Stimulated activated CD8-positive, alpha-beta memory T cell treated with anti-CD3 and anti-CD28 coated beads, Interleukin-7, amount 100 ng/mL, for 48 hours (primary cell): ENCODE measurements at regions not wholly inside any gene's neighbourhood (a gene's known extent, or its start where the extent isn't known, plus 50 kb on each side); places are given as distances from the start of the nearest gene placed in this dataset.
"Not testable (repeated sequence)": the region's sequence is repeated elsewhere in the genome, so short reads cannot be mapped to it uniquely, and the experiment has no call there.

ENCODE experiments used
- DNase-seq, 2 donors: peaks; one replicate each; pipeline ENCODE4 v3.0.0-alpha.2; 2020; ENCODE audit warnings: low read depth in 1 of 2; ENCODE audit errors: extremely low read depth in 1 of 2

DNA sequence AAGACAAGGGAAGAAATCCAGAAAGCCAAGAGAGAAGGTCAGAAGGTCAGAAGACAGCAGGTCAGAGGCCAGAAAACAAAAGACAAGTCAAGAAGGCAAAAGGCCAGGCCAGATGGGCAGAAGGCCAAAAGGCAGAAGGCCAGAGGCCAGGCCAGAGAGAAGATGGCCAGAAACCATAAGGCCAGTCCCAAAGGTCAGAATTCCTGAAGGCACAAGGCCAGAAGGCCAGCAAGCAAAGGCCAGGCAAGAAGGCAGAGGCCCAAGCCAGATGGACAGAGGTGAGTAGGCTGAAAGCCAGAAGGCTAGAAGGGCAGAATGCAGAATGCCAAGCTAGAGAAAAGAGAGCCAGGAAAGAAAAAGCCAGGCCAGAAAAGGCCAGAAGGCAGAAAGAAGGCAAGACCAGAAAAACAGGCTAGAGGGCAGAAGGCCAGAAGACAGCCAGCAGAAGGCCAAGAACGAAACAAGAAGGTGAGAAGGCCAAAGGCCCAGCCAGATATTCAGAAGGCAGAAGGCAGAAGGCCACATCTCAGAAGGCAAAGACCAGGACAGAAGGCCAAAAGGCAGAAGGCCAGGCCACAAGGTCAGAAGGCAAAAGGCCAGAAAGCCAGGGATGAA lies 186.3 kb downstream of the TUBA3C start:
- no peak for DNase-seq

DNA sequence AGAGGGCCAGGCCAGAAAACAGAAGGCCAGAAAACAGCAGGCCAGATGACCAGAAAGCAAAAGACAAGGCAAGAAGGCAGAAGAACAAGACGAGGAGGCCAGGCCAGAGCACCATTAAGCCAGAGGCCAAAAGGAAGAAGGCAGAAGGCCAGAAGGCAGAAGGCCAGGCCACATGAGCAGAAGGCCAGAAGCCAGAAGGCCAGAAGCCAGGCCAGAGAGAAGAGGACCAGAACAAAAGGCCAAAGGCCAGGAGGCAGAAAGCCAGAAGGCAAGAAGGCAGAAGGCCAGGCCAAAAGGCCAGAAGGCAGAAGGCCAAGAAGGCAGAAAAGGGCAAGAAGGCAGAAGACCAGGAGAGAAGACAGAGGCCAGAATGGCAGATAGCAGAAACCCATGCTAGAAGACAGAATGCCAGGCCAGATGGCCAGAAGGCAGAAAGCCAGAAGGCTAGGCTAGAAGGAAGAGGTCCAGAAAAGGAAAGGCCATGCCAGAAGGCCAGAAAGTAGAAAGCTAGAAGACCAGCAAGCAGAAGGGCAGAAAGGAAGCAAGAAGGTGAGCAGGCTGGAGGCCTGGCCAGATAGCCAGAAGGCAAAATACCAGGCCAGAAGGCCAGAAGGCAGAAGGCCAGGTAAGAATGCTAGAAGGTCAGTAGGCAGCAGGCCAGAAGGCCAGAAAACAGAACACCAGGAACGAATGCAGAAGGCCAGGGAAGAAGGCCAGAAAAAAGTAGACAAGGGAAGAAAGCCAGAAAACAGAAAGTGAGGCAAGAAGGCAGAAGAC lies 187.6 kb downstream of the TUBA3C start:
- no peak for DNase-seq

DNA sequence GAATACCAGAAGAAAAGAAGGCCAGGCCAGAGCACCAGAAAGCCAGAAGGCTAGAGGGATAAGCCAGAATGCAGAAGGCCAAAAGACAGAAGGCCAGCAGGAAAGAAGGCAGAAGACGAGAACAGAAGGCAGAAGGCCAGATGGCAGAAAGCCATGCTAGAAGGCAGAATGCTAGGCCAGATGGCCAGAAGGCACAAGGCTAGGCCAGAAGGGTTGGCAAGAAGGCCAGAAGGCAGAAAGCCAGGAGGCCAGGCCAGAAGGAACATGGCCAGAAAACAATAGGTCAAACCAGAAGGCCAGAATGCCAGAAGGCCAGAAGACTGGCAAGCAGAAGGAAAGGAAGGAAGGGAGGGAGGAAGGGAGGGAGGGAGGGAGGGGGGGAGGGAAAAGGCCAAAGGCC lies 188.8 kb downstream of the TUBA3C start:
- DNase-seq: no peak

DNA sequence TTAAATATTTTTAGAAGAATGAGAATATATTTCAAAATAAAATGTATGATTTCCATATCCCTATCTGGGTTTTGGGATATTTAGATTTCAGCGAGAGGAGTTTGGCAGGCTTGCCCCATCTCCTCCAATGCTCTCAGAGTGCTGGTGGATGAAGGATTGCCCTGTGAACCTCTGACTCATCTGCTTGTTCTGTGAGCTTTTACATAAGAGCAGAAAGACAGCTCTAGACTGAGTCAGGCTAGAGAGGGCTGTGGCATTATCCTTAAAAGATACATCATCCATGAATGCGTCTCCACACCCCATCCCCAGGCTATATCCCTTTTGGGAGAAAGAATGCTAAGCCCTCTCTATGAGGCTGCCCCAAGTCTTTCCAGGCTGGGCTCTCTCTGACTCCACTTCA lies 190.6 kb downstream of the TUBA3C start:
- DNase-seq: no peak

DNA sequence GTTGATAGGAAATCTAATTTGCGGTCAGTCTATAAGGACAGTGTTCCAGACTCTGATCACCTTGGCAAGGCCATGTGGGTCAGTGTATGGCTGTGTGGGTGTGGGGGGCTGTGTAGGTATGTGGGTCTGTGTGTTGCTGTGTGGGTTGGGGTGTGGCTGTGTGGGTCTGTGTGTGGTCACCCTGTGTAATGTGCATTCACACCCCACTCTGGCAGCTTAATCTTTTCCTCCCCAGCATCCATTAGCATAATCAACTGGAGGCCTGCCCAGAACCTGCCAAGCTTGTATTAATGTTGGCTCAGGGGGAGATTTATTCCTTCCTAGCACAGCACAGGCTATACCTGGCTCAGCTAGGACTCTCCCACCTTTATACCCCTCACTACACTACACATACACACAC lies 203.2 kb downstream of the TUBA3C start:
- DNase-seq: no peak

DNA sequence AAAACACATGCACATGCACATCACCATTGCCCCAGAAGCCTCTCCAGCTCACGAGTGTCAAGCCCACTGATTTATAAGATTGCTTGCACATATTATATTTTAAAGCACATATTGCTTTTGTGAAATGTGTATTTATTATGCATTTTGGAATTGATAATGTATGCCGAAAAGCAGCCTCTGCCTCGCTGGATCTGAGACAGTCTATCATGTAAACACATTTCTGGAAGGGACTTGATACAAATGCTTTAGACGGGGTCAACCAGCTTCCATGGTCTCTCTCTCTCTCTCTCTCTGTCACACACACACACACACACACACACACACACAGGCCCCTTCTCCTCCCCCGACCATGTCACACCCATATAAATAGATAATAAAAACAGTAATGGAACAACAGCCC lies 203.8 kb downstream of the TUBA3C start:
- DNase-seq: no peak

DNA sequence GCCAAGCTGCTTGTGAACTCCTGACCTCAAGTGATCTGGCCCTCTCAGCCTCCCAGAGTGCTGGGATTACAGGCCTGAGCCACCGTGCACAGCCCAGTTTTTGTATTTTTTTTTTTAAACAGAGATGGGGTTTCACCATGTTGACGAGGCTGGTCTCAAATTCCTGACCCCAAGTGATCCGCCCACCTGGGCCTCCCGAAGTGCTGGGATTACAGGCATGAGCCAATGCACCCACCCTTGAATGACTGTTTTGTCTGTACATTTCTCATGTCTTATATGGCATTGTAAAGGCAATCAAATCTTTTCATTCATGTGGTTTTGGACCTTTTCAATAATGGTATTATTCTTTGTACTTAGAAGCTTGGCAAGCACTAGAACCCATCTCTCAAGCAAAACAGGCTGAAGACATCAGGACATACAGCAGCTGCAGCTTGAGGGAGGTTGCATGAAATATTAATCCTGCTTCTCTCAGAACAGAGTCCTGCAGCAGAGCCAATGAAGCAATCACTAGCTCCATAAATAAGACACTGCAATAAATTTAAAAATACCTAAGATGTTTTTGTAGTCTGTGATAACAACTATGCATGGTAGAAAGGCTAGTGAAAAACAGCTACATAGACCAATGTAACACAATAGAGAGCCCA lies 209.9 kb downstream of the TUBA3C start:
- no peak for DNase-seq

DNA sequence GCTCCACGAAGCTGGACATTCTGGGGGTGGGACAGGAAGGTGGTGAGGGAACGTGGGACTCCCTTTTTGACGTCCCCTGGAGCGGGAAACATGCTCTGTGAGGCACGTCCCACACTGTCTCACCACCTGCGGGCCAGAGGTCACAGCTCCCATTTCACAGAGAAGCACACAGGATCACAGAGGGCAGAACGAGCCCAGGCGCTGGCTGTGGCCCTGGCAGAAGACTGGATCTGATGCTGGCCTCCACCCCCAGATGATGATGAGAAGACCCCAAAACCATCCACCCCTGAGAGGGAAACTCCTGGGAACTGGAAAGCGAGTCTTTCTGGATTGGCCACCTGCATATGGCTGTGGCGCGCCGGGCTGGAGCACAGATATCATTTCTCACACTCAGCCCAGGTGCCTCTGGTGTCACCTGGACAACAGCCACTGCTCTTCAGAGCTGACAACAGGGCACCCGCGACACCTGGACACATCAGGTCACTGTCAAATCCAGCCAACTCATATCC lies 216.2 kb downstream of the TUBA3C start:
- DNase-seq: no peak

DNA sequence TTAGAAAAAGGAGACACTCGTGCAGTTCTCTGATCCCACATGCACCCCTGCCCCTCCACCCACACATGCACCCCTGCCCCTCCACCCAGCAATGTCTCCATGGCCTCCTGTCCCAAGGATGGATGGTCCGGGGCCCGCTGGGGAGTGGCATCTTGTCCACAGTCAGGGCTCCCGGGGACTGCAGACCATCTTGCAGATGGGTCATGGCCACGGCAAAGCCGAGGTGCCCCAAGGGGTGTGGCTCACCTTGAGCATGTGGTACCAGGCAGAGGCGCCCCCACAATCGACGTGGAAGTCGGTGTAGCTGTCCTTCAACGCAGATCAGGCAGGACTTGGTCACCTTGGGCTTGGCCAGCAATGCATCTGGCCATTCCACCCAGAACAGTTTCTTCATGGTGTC lies 216.7 kb downstream of the TUBA3C start:
- DNase-seq: no peak

DNA sequence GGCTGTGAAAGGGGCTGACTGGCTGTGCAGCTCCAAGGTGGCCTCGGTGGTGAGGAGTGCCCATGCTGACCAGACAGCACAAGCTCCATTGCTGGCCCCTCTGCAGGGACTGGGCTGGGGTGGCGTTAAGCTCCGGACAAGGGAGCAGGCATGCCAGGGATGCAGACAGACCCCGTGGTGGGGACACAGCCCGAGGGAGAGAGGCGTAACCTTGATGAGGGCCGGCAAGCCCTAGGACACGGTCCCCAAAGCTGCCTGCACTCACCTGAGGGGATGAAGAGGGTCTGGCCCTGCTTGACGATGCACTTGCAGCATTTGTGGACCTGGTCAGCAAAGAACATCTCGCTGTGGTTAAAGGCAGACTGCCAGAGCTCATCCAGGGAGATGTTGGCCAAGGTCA lies 217.9 kb downstream of the TUBA3C start:
- not testable (repeated sequence) for DNase-seq

DNA sequence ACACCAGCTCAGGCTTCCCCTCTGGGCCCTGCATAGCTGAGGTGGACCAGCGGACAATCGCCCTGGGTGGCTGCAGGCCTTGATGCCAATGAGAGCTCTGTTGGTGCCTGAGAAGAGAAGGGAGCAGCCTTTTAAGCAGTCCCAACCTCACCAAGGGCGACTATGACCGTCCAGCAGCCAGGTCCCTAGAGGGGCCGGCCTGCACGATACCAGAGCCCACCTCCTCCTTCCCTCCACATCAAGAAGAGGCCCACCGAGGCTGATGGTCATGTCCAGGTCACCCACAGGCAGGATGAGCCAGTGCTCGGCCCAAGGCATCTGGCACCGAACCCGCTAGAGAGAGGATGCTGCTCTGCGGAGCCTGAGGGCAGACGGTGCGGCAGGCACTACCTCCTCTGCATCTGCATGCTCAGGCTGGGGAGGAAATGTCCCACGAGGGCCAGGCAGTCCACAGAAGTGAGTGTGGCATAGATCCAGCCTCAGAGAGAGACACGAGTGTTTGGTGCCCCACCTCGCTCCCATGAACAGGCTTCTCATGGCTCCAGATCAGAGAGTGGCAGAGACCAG lies 219.4 kb downstream of the TUBA3C start:
- no peak for DNase-seq

DNA sequence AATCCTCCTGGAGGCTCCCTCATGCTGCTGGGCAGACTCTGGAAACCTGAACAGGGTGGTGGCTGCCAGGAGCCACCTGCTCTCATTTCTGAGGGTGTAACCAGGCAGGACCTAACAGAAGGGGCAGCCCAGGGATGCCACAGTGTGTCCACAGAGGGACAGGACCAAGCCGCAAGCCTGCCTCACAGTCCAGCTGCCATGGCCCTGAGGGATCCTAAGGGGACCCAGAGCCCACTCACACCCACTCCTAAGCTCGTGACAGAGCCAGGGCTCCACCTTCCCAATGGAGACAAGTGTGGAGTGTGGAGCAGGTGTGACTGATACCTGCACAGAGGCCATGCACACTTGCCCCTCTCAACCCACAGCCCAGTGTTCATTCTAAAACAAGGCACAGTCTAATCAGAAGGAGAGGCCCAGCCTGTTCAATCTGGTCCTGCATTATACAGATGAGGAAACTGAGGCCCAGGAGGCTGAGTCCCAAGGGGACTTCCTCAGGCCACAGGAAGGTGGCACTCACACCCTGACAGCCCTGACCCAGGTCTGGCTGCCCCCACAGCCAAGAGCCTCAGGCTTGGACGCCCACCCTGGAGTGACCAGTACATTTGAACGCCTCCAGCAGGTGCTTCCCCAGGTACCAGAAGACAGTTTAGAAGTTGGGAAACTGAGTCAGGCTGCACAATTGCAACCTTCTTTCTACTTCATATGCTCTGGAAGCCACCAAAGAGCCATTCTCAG lies 220.1 kb downstream of the TUBA3C start:
- DNase-seq: no peak

DNA sequence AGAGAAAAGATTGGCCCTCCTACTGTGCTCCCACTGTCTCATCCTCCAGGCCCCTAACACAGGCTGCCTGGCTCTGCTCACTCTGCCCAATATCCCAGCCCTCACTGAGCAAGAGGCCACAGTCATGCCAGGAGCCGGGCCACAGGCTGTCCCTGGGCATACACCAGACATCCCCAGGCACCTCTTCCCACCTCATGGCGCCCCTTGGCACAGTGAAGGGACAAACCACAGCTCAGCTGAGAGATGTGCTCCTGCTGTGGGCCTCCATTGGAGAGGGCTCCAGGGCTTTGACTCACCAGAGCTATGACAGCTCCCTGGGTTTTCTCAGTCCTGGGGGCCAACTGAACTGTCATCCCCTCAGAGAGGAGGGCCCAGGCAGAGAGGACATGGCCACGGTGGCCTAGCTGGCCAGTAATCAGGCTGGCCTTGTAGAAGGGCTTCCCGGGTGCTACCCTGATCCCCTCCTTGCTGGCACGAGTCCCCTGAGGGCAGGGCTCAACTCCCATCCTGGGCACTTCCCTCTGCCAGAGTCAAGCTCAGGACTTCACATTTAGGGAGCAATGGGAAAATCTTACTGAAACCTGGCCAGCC lies 220.9 kb downstream of the TUBA3C start:
- DNase-seq: no peak

DNA sequence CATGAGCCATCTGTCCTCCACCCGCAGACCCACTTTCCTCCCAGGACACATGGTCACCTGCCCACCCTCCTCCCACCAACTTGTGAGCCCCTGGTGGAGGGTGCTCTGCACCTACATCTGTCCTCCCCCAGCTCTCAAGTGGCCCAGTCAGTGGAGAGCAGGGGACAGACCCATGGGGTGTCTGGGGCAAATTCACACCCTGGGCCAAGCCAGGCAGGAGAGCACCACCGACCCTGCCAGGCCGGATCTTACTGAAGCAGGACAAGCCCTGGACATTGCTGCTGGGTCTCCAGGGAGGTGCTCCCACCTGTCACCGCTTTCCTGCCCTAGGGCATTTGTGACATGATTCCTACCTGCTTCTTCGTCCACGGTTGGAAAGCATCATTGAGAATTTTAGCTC lies 221.6 kb downstream of the TUBA3C start:
- DNase-seq: no peak

DNA sequence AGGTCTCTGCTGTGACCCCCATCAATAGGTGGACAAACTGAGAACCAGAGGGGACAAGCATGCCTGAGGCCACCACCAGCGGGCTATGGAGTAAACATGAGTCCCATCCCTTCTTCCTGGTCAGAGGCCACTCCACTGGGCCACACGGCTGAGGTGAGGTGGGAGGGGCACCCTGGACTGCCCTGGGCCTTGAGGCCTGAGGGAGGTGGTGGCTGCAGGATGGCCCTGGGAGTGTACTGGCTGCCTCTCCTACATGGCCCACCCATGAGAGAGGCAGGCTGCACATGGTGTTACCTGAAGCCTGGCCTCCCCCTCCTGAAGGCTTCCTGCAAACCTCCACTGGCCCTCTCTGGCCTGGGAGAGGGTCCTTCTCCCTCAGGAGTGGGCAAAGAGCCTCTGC lies 222.4 kb downstream of the TUBA3C start:
- DNase-seq: no peak

DNA sequence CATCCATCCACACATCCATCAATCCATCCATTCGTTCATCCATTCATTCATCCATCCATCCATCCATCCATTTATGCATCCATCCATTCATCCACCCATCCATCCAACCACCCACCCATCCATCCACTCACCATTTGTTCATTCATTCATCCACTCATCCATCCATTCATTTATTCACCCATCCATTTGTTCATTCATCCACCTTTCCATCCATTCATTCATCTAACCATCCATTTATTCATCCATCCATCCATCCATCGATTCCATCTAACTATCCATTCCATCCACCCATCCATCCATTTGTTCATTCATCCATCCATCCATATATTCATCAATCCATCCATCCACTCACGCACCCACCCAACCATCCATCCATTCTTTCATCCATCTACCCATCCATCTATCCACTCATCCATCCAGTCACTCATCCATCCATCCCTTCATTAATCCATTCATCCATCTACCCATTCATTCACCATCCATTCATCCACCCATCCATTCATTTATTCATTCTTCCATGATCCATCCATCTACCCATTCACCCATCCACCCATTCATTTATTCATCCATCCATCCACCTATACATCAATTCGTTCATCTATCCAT lies 225.0 kb downstream of the TUBA3C start:
- no peak for DNase-seq

DNA sequence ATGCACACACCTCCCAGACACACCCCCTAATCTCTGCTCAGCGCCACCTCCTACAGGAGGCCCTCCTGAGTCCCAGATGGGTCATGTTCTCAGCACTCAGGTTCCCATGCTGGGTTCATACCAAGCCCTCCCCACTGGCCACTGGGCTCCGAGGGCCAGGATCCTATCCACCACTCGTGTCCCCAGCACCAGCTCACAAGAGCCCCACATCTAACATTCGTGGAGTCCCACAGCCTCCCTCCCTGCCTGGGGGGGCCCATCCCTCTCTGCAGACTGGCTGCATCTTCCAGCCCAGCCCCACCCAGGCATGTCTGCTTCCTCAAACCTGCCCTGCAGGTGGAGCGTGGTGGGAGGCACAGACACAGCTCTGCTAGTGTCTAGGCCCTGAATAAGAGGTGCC lies 227.4 kb downstream of the TUBA3C start:
- DNase-seq: no peak

DNA sequence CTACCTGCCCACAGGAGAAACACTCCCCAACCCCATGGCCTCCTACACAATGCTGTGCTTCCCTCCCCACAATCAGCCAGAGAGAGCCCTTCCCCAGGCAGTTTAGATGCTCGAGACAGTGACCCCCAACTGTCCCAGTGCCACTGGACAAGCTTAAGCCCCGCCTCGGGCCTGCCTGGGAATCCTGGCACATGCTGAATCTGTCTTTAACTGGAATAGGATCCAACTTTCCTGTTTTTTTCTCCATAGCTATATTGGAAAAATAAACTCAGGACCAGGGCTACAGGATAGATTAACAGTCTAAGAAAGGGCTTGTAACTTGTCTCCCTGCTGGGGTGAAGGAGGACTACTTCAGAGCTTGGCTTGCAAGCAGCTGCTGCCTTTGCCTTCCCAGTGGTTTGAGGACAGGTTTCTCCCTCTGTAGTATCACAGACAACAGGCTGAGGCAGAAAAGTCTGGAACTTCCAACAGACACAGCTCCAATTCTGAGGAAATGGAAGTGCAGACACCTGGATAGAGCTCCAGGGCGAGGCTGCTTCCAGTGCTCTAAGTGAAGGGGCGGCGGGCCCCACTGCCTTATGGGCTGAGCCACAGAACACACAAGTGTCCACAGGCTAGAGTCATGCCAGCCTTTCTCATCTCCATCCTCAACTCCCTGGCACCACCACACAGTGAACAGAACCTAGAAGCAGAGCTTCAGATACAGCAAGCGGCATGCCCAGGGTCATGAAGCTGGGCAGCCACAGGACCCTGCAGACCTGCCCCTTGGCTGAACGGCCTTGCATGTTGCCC lies 228.3 kb downstream of the TUBA3C start:
- no peak for DNase-seq

DNA sequence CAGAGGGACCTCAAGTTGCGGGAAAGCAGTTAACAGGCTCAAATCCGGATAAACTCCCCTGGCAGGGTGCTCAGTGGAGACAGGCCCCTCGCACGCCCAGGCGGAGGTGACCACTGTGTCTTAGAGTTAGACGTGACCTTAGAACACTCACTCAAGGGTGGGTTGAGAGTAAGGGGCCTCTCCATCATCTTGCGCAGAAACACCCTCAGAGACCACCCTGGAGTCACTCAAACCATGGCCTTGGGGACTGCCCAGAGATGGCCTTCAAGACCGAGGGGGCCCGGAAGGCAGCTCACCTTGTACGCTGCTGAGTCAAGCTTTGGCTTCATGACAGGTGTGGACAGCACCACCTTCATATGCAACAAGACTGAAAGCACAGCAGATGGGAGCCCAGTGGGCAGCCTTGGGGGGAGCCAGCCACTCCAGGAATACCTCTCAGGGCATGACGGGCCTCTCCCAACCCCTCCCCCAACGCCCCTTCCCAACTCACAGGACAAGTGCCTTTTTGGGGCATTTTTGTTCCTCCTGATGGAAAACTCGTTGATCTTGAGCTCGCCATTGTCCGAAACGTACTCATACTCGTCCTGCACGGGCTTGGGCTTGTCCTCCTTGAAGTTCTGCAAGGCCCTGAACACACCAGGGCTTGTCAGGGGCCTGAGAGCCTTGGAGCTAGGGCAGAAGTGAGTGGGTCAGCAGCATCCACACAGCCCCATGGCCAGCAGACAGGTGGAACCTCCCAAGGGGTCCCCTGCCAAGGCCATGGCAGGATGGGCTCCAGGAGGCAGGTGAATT lies 229.2 kb downstream of the TUBA3C start:
- no peak for DNase-seq
